Activated CD4-positive, alpha-beta T cell treated with anti-CD3 and anti-CD28 coated beads for 36 hours (primary cell): ENCODE measurements at regions not wholly inside any gene's neighbourhood (a gene's known extent, or its start where the extent isn't known, plus 50 kb on each side); places are given as distances from the start of the nearest gene placed in this dataset.
"Not testable (repeated sequence)": the region's sequence is repeated elsewhere in the genome, so short reads cannot be mapped to it uniquely, and the experiment has no call there.

ENCODE experiments used
- ATAC-seq: fragments of 200-7000 bp; cut with Tn5 transposase; one replicate; pipeline ENCODE4 v1.10.0; 2021; ENCODE audit warnings: mild to moderate bottlenecking, moderate library complexity
- CTCF ChIA-PET: fragments of 350-600 bp; sonication (Branson Sonifier 250); formaldehyde crosslinking; loops from one replicate; lab custom pipeline; 2021; ENCODE audit warnings: antibody characterized with exemption; lab: Charles Lee
- POLR2A ChIA-PET: fragments of 350-600 bp; sonication (Branson Sonifier 250); formaldehyde crosslinking; loops from one replicate; lab custom pipeline; 2021; ENCODE audit warnings: antibody characterized with exemption, inconsistent platforms; lab: Charles Lee
- DNase-seq: peaks from one replicate; pipeline ENCODE4 v3.0.0-alpha.2; 2020
- H3K27ac Mint-ChIP-seq: one replicate; pipeline ENCODE4 v1.8.0; 2021; ENCODE audit warnings: mixed read lengths
- H3K27me3 Mint-ChIP-seq: one replicate; pipeline ENCODE4 v1.8.0; 2021; ENCODE audit warnings: mixed read lengths
- H3K36me3 Mint-ChIP-seq: one replicate; pipeline ENCODE4 v1.8.0; 2021; ENCODE audit warnings: low read depth, mixed read lengths
- H3K4me1 Mint-ChIP-seq: one replicate; pipeline ENCODE4 v1.8.0; 2021; ENCODE audit warnings: mixed read lengths
- H3K4me3 Mint-ChIP-seq: one replicate; pipeline ENCODE4 v1.8.0; 2021; ENCODE audit warnings: mild to moderate bottlenecking, moderate library complexity, mixed read lengths
- H3K9me3 Mint-ChIP-seq: one replicate; pipeline ENCODE4 v1.8.0; 2021; ENCODE audit warnings: low read depth, mixed read lengths
- intact Hi-C, 2 experiments: fragments of 100-400 bp; cut with DNase I in 1 of 2; cut with micrococcal nuclease in 1 of 2; formaldehyde crosslinking; loops; one replicate each; pipeline versions ENCODE4 v1.14.2 to v1.15.1; 2022 to 2024; cut with DNase I, micrococcal nuclease

DNA sequence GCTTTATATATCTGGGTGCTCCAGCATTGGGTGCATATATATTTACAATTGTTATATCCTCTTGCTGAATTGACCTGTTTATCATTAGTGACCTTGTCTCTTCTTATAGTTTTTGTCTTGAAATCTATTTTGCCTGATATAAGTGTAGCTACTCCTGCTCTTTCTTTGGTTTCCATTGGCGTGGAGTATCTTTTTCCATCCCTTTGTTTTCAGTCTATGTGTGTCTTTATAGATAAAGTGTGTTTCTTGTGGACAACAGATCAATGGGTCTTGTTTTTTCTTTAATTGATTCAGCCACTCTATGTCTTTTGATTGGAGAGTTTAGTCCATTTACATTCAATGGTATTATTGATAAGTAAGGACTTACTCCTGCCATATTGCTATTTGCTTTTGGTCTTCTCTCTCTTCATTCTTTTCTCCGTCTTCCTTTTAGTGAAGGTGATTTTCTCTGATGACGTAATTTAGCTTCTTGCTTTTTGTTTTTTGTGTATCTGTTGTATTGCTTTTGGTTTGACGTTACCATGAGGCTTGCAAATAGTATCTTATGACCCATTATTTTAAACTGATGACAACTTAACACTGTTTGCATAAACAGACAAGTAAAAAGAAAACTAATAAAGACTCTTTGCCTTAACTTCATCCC lies 347.6 kb downstream of the TMEM121 start:
- Mint-ChIP-seq H3K4me3 (no peak overlapping the region), H3K4me1 (no peaks in the 10 kb centered on the region), H3K36me3 (no peaks in the 10 kb centered on the region), H3K27ac (no peak overlapping the region), H3K9me3 (no peaks in the 10 kb centered on the region), H3K27me3 (peaks cover 14% of the 10 kb centered on the region)
- intact Hi-C loops: no loop called here
- no peak for DNase-seq
- ChIA-PET POLR2A (no interaction called here), CTCF (interaction anchor here (0.7 kb wide), 1 partner anchor 49 kb away, joined by 3 read pairs; no protein-coding TSS in a partner anchor)
- ATAC-seq: no peak

DNA sequence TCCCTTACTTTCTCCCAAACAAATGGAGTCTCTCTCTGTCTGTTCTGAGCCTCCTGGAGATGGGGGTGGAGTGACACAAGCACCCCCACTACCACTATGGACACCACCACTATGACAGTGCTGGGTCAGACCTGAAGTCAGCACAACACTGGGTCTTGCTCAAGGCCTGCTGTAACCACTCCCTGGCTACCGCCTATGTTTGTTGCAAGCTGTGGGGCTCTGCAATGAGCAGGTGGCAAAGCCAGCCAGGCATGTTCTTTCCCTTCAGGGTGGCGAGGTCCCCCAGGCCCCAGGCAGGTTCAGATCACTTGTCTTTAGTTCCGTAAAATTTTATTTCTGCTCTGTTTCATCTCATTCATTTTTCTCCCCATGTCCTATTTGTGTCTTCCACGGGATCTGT lies 349.8 kb downstream of the TMEM121 start:
- ChIA-PET POLR2A (no interaction called here), CTCF (no interaction called here)
- no peak for ATAC-seq
- Mint-ChIP-seq H3K9me3 (no peaks in the 10 kb centered on the region), H3K27ac (no peak overlapping the region), H3K4me3 (no peak overlapping the region), H3K36me3 (no peaks in the 10 kb centered on the region), H3K4me1 (peaks cover 2% of the 10 kb centered on the region), H3K27me3 (peaks cover 15% of the 10 kb centered on the region)
- intact Hi-C loops: no loop called here
- DNase-seq: peak; percentile 1

- Mint-ChIP-seq H3K4me3 (no peak overlapping the region), H3K27ac (no peak overlapping the region), H3K9me3 (no peaks in the 10 kb centered on the region), H3K27me3 (peaks cover 14% of the 10 kb centered on the region), H3K36me3 (no peaks in the 10 kb centered on the region), H3K4me1 (peaks cover 2% of the 10 kb centered on the region)
- intact Hi-C loops: no loop called here
- POLR2A ChIA-PET: no interaction called here
- no peak for ATAC-seq
- DNase-seq: no peak
- CTCF ChIA-PET: no interaction called here
Observed at GRCh38 chr14:105876829-105877228, 350.4 kb downstream of the TMEM121 start.

DNA sequence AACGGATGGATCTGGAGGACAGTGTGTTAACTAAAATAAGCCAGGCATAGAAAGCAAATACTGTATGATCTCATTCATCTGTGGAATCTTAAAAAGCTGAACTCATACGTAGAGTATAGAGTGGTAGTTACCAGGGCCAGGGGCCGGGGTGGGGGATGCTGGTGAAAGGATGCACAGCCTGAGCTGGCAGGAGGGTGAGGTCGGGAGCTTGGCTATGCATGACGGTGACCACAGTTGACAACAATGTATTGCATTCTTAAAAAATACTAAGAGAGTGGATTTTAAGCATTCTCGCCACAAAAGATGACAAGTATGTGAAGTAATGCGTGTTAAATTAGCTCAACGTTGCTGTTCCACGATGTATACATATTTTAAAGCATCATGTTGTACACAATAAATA lies 351.3 kb downstream of the TMEM121 start:
- H3K36me3 Mint-ChIP-seq: no peaks in the 10 kb centered on the region
- intact Hi-C loops: no loop called here
- ChIA-PET POLR2A (no interaction called here), CTCF (no interaction called here)
- peaks cover 2% of the 10 kb centered on the region for H3K4me1 Mint-ChIP-seq
- H3K9me3 Mint-ChIP-seq: no peaks in the 10 kb centered on the region
- ATAC-seq: no peak
- no peak overlapping the region for H3K27ac Mint-ChIP-seq
- peaks cover 14% of the 10 kb centered on the region for H3K27me3 Mint-ChIP-seq
- DNase-seq: peak; percentile 1
- H3K4me3 Mint-ChIP-seq: no peak overlapping the region

GRCh38 chr14:105878125-105878524 lies 351.7 kb downstream of the TMEM121 start:
- H3K36me3 Mint-ChIP-seq: no peaks in the 10 kb centered on the region
- peak; percentile 0 for DNase-seq
- no peaks in the 10 kb centered on the region for H3K9me3 Mint-ChIP-seq
- intact Hi-C loops: no loop called here
- H3K4me3 Mint-ChIP-seq: no peak overlapping the region
- ChIA-PET POLR2A (no interaction called here), CTCF (no interaction called here)
- no peak overlapping the region for H3K27ac Mint-ChIP-seq
- ATAC-seq: no peak
- peaks cover 2% of the 10 kb centered on the region for H3K4me1 Mint-ChIP-seq
- H3K27me3 Mint-ChIP-seq: peaks cover 14% of the 10 kb centered on the region

DNA sequence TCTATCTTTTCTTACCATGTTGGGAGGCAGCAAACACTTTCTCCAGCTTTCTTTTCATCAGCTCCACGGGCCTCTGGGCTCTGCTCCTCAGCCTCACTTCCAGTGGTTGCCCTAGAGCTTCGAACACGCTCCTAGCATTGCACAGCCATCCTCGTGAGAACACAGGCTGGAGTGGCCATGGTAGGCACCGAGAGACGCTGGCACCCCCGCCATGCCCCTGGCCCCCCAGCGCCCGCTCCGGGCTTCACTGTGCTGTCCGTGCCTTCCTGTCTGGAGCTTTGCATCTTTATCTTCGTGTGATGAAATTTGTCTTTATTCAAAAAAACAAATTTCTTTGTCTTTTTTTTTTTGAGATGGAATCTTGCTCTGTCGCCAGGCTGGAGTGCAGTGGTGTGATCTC lies 352.2 kb downstream of the TMEM121 start:
- Mint-ChIP-seq H3K27me3 (peaks cover 14% of the 10 kb centered on the region), H3K36me3 (no peaks in the 10 kb centered on the region)
- POLR2A ChIA-PET: no interaction called here

GRCh38 chr14:105879503-105879866 lies 353.1 kb downstream of the TMEM121 start:
- no peaks in the 10 kb centered on the region for H3K9me3 Mint-ChIP-seq
- H3K36me3 Mint-ChIP-seq: no peaks in the 10 kb centered on the region
- DNase-seq (peak; percentile 1), ATAC-seq (no peak)
- no peak overlapping the region for H3K4me3 Mint-ChIP-seq
- POLR2A ChIA-PET: no interaction called here
- peaks cover 10% of the 10 kb centered on the region for H3K27me3 Mint-ChIP-seq
- intact Hi-C loops: no loop called here
- no peak overlapping the region for H3K27ac Mint-ChIP-seq
- H3K4me1 Mint-ChIP-seq: peaks cover 2% of the 10 kb centered on the region
- CTCF ChIA-PET: no interaction called here

More for the DNA sequence above, 352.2 kb downstream of the TMEM121 start:
- H3K4me3 Mint-ChIP-seq: no peak overlapping the region
- CTCF ChIA-PET: no interaction called here
- intact Hi-C loops: no loop called here
- ATAC-seq (no peak), DNase-seq (peak; percentile 0)
- H3K27ac Mint-ChIP-seq: no peak overlapping the region
- H3K9me3 Mint-ChIP-seq: no peaks in the 10 kb centered on the region
- peaks cover 2% of the 10 kb centered on the region for H3K4me1 Mint-ChIP-seq

- Mint-ChIP-seq H3K4me1 (peaks cover 2% of the 10 kb centered on the region), H3K36me3 (no peaks in the 10 kb centered on the region), H3K27me3 (peaks cover 10% of the 10 kb centered on the region), H3K4me3 (no peak overlapping the region), H3K27ac (no peak overlapping the region), H3K9me3 (no peaks in the 10 kb centered on the region)
- ChIA-PET CTCF (no interaction called here), POLR2A (no interaction called here)
- intact Hi-C loops: loop anchor here in 1 of 2 experiments (5.0 kb wide), 1 partner anchor 402 kb away; no protein-coding TSS in a partner anchor
- ATAC-seq: no peak
- DNase-seq: peak; percentile 3
Observed at GRCh38 chr14:105879867-105880561, 353.6 kb downstream of the TMEM121 start.

DNA sequence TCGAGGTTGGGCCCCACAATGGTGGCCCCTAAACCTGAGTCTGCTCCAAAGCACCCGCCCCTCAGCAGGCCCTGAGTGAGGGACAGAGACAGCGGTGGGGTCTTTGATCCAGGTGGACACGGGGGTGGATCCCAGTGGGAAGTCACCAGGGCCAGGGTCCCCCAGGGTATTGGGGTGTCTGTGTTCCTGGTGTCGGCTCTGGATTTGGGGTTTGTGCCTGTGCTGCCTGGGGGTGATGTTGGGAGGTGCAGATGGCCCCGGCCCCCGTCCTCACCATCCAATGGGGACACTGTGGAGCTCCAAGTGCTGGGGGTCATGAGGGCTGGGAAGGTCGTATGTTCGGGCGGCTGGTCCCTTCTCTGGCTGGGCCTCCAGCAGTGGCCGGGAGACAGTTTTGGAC lies 354.2 kb downstream of the TMEM121 start:
- intact Hi-C loops: loop anchor here in 1 of 2 experiments (5.0 kb wide), 1 partner anchor 402 kb away; no protein-coding TSS in a partner anchor
- POLR2A ChIA-PET: no interaction called here

GRCh38 chr14:105881021-105881930 lies 354.9 kb downstream of the TMEM121 start:
- ATAC-seq: no peak
- Mint-ChIP-seq H3K9me3 (no peaks in the 10 kb centered on the region), H3K4me3 (no peak overlapping the region), H3K27me3 (peaks cover 10% of the 10 kb centered on the region), H3K36me3 (no peaks in the 10 kb centered on the region), H3K27ac (no peak overlapping the region), H3K4me1 (peaks cover 2% of the 10 kb centered on the region)
- intact Hi-C loops: loop anchor here in 1 of 2 experiments (5.0 kb wide), 1 partner anchor 401 kb away; no protein-coding TSS in a partner anchor
- ChIA-PET POLR2A (no interaction called here), CTCF (no interaction called here)
- DNase-seq: peak; percentile 4

More for the DNA sequence above, 354.2 kb downstream of the TMEM121 start:
- ATAC-seq (no peak), DNase-seq (no peak)
- Mint-ChIP-seq H3K4me3 (no peak overlapping the region), H3K4me1 (peaks cover 2% of the 10 kb centered on the region), H3K27me3 (peaks cover 10% of the 10 kb centered on the region), H3K36me3 (no peaks in the 10 kb centered on the region), H3K27ac (no peak overlapping the region), H3K9me3 (no peaks in the 10 kb centered on the region)
- CTCF ChIA-PET: no interaction called here

GRCh38 chr14:105882011-105882410 lies 355.6 kb downstream of the TMEM121 start:
- DNase-seq: peak; percentile 1

More at GRCh38 chr14:105882011-105882410, 355.6 kb downstream of the TMEM121 start:
- POLR2A ChIA-PET, H3K9me3 Mint-ChIP-seq, ATAC-seq, H3K27me3 Mint-ChIP-seq, H3K4me1 Mint-ChIP-seq, CTCF ChIA-PET, H3K36me3 Mint-ChIP-seq, H3K27ac Mint-ChIP-seq, H3K4me3 Mint-ChIP-seq: not testable (repeated sequence)
- intact Hi-C loops: loop anchor here in 1 of 2 experiments (5.0 kb wide), 1 partner anchor 400 kb away; no protein-coding TSS in a partner anchor
